ENCODE measurements at regions not wholly inside any gene's neighbourhood (a gene's known extent, or its start where the extent isn't known, plus 50 kb on each side); places are given as distances from the start of the nearest gene placed in this dataset.

- no peak for TF ChIP-seq CTCF (IDR thresholded peaks at IDR 0.05; ENCODE audit: insufficient read depth, low read depth, low read length)
- DNase-seq (ENCODE audit: low read depth): peak; percentile 92
- H3K4me3 ChIP-seq (ENCODE audit: low read depth, low read length): no peak overlapping the region
Measured at GRCh38 chr2:18825838-18826237, 236.5 kb upstream of the NT5C1B start.

- no peak overlapping the region for H3K4me3 ChIP-seq (ENCODE audit: low read depth, low read length)
- DNase-seq (ENCODE audit: low read depth): no peak
- TF ChIP-seq CTCF (IDR thresholded peaks at IDR 0.05; ENCODE audit: insufficient read depth, low read depth, low read length): no peak
Measured at GRCh38 chr2:18824915-18825314, 235.5 kb upstream of the NT5C1B start.

GRCh38 chr2:18824325-18824790, 235.0 kb upstream of the NT5C1B start:
- DNase-seq (ENCODE audit: low read depth): no peak
- H3K4me3 ChIP-seq (ENCODE audit: low read depth, low read length): no peak overlapping the region
- TF ChIP-seq CTCF (IDR thresholded peaks at IDR 0.05; ENCODE audit: insufficient read depth, low read depth, low read length): no peak

- H3K4me3 ChIP-seq (ENCODE audit: low read depth, low read length): no peak overlapping the region
- DNase-seq (ENCODE audit: low read depth): no peak
- no peak for TF ChIP-seq CTCF (IDR thresholded peaks at IDR 0.05; ENCODE audit: insufficient read depth, low read depth, low read length)
Measured at GRCh38 chr2:18821431-18821830, 232.1 kb upstream of the NT5C1B start.

GRCh38 chr2:18820966-18821365, 231.6 kb upstream of the NT5C1B start:
- H3K4me3 ChIP-seq (ENCODE audit: low read depth, low read length): no peak overlapping the region
- no peak for TF ChIP-seq CTCF (IDR thresholded peaks at IDR 0.05; ENCODE audit: insufficient read depth, low read depth, low read length)
- no peak for DNase-seq (ENCODE audit: low read depth)

- no peak overlapping the region for H3K4me3 ChIP-seq (ENCODE audit: low read depth, low read length)
- TF ChIP-seq CTCF (IDR thresholded peaks at IDR 0.05; ENCODE audit: insufficient read depth, low read depth, low read length): no peak
- no peak for DNase-seq (ENCODE audit: low read depth)
Measured at GRCh38 chr2:18819566-18819965, 230.2 kb upstream of the NT5C1B start.

GRCh38 chr2:18814387-18814786, 225.0 kb upstream of the NT5C1B start:
- DNase-seq (ENCODE audit: low read depth): peak; percentile 81
- H3K4me3 ChIP-seq (ENCODE audit: low read depth, low read length): no peak overlapping the region
- TF ChIP-seq CTCF (IDR thresholded peaks at IDR 0.05; ENCODE audit: insufficient read depth, low read depth, low read length): no peak

All from fibroblast of villous mesenchyme (primary cell).